ENCODE measurements at regions not wholly inside any gene's neighbourhood (a gene's known extent, or its start where the extent isn't known, plus 50 kb on each side); places are given as distances from the start of the nearest gene placed in this dataset.

DNA sequence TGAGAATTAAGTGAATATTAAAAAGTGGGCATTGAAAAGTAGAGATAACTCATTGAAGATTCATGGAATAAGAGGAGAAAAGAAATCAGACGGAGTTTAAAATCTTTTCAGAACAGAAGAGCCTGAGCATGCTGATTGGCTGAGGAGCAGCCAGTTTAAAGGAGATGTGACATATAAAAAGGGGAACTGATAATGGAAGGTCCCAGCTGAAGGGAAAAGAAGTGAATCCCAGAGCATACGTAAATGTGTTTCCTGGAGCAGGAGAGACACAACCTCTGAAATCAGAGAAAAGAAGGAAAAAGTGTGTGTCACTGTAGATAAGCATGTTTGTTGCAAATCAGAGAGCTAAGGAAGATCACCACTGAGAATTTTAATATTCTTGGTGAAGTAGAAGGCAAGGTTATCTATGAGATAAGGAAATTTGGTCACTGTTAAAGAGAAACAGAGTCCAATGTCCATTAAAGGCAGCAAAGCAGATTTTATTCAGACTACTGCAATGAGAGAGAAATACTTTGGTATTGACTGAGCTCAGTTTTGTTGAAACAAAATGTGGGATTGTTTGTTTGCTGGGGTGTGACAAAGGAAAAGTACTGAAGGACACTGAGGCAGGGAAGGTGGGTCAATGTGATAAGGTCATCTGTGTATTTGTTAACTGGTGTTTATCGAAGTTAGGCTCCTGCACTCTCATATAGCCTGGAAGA is 84.6 kb upstream of the WDR72 start:
- H3K9ac ChIP-seq (ENCODE audit: low read length) = no peak overlapping the region
- no peaks in the 10 kb centered on the region for H3K27me3 ChIP-seq (ENCODE audit: control insufficient read depth, insufficient read depth, low read length)
- H3K9me3 ChIP-seq (ENCODE audit: control insufficient read depth, insufficient read depth, low read depth, low read length) = no peaks in the 10 kb centered on the region
- H3K27ac ChIP-seq (ENCODE audit: low read depth, low read length) = no peak overlapping the region
- H3K4me1 ChIP-seq (ENCODE audit: control insufficient read depth, insufficient read depth, low read length) = no peaks in the 10 kb centered on the region
- no peak overlapping the region for H3K4me3 ChIP-seq (ENCODE audit: low read depth, low read length)
- no peaks in the 10 kb centered on the region for H3K36me3 ChIP-seq (ENCODE audit: control insufficient read depth, insufficient read depth, low read length)

DNA sequence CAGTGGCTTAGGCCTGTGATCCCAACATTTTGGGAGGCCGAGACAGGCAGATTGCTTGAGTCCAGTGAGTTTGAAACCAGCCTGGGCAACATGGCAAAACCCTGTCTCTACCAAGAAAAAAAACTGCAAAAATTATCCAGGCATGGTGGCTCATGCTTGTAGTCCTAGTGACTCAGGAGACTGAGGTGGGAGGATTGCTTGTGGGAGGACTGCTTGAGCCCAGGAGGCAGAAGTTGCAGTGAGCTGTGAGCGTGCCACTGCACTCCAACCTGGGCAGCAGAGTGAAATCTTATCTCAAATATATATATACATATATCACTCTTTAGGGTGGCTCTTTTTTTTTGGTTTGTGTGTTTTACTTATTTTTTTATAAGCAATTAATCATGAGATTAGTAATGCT is 83.7 kb upstream of the WDR72 start:
- no peak overlapping the region for H3K9ac ChIP-seq (ENCODE audit: low read length)
- H3K36me3 ChIP-seq (ENCODE audit: control insufficient read depth, insufficient read depth, low read length) = no peaks in the 10 kb centered on the region
- H3K27ac ChIP-seq (ENCODE audit: low read depth, low read length) = no peak overlapping the region
- no peaks in the 10 kb centered on the region for H3K27me3 ChIP-seq (ENCODE audit: control insufficient read depth, insufficient read depth, low read length)
- H3K4me1 ChIP-seq (ENCODE audit: control insufficient read depth, insufficient read depth, low read length) = no peaks in the 10 kb centered on the region
- no peaks in the 10 kb centered on the region for H3K9me3 ChIP-seq (ENCODE audit: control insufficient read depth, insufficient read depth, low read depth, low read length)
- no peak overlapping the region for H3K4me3 ChIP-seq (ENCODE audit: low read depth, low read length)

DNA sequence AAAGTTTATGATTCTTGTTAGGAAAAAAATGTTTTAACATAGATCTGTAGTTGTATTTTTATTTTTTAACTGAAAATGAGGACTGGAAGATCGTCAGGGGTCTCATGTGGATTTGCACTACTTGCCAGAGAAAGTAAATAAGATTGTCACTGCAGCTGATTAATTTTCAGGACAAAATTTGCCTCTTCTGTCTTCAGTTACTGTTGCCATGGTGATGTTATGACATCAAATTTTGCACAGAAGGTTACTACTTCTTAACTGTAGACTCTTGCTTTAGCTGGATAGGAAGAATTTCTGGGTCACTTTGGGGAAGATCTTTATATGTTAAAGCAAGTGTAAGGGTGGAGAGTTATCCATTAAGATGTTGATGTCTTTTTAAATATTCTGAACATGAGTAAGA is 82.2 kb upstream of the WDR72 start:
- no peak overlapping the region for H3K27ac ChIP-seq (ENCODE audit: low read depth, low read length)
- H3K27me3 ChIP-seq (ENCODE audit: control insufficient read depth, insufficient read depth, low read length) = no peaks in the 10 kb centered on the region
- H3K9me3 ChIP-seq (ENCODE audit: control insufficient read depth, insufficient read depth, low read depth, low read length) = no peaks in the 10 kb centered on the region
- H3K4me3 ChIP-seq (ENCODE audit: low read depth, low read length) = no peak overlapping the region
- H3K9ac ChIP-seq (ENCODE audit: low read length) = no peak overlapping the region
- no peaks in the 10 kb centered on the region for H3K36me3 ChIP-seq (ENCODE audit: control insufficient read depth, insufficient read depth, low read length)
- no peaks in the 10 kb centered on the region for H3K4me1 ChIP-seq (ENCODE audit: control insufficient read depth, insufficient read depth, low read length)

DNA sequence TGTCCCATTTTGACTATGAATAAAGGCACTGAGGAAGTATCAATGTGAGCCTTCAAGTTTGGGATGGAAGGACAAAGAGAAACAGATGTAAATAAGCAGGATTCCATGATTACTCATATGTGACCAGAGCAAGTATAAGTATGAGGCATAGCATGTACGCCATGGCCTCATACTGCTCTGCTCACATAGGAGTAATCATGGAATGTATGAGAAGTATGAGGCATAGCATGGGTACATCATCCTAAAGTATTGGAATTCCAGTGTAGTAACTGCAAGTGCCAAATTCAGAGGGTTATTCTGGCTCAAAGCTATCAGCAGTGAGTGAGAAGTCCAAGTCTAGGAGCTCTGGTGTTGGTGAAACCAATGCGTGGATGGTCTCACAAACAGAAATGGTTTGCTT is 81.2 kb upstream of the WDR72 start:
- H3K4me1 ChIP-seq (ENCODE audit: control insufficient read depth, insufficient read depth, low read length) = no peaks in the 10 kb centered on the region
- no peaks in the 10 kb centered on the region for H3K36me3 ChIP-seq (ENCODE audit: control insufficient read depth, insufficient read depth, low read length)
- H3K9ac ChIP-seq (ENCODE audit: low read length) = no peak overlapping the region
- H3K9me3 ChIP-seq (ENCODE audit: control insufficient read depth, insufficient read depth, low read depth, low read length) = no peaks in the 10 kb centered on the region
- H3K4me3 ChIP-seq (ENCODE audit: low read depth, low read length) = no peak overlapping the region
- no peaks in the 10 kb centered on the region for H3K27me3 ChIP-seq (ENCODE audit: control insufficient read depth, insufficient read depth, low read length)
- H3K27ac ChIP-seq (ENCODE audit: low read depth, low read length) = no peak overlapping the region

DNA sequence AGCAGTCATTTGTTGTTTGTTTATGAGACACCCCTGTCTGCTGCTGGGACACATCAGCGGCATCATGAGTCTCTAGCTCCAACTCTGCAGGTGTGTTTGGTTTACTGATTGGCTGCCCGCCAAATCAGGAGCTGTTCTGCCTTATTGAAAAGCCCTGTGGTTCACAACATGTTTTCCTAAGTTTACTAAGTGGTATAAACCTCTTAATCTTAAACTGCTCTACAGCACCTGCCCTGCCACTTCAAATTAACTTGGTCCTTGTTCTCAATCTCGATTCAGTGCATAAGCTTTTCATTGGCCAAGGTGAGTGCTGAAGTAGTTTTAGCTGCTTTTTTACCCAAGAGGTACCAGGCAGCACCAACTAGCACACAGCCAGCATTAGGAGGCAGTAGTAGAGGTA is 77.8 kb upstream of the WDR72 start:
- Histone ChIP-seq H3K9ac (ENCODE audit: low read length) (no peak overlapping the region), H3K27me3 (ENCODE audit: control insufficient read depth, insufficient read depth, low read length) (no peaks in the 10 kb centered on the region), H3K36me3 (ENCODE audit: control insufficient read depth, insufficient read depth, low read length) (no peaks in the 10 kb centered on the region), H3K27ac (ENCODE audit: low read depth, low read length) (no peak overlapping the region), H3K9me3 (ENCODE audit: control insufficient read depth, insufficient read depth, low read depth, low read length) (no peaks in the 10 kb centered on the region), H3K4me3 (ENCODE audit: low read depth, low read length) (no peak overlapping the region), H3K4me1 (ENCODE audit: control insufficient read depth, insufficient read depth, low read length) (peaks cover 13% of the 10 kb centered on the region)

DNA sequence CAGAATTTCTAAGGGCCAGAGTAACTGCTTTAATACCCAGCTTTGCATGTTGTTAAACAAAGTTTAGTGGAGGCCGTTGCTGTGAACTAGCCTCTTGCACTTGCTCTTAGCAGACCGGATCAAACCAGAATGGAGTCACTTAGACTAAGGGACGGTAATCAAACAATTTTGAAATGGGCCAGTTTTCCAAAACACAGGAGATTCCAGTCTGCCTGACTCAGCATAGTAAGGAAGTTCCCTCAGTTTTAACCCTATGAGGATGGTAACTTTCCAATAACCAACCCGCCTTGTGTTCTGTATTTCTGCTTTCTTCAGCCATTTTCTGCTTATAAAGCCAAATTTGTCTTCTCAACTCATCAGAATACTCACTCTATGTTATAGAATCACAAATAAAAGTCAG is 77.2 kb upstream of the WDR72 start:
- Histone ChIP-seq H3K4me3 (ENCODE audit: low read depth, low read length) (no peak overlapping the region), H3K27ac (ENCODE audit: low read depth, low read length) (no peak overlapping the region), H3K9ac (ENCODE audit: low read length) (no peak overlapping the region), H3K27me3 (ENCODE audit: control insufficient read depth, insufficient read depth, low read length) (no peaks in the 10 kb centered on the region), H3K36me3 (ENCODE audit: control insufficient read depth, insufficient read depth, low read length) (no peaks in the 10 kb centered on the region), H3K9me3 (ENCODE audit: control insufficient read depth, insufficient read depth, low read depth, low read length) (no peaks in the 10 kb centered on the region), H3K4me1 (ENCODE audit: control insufficient read depth, insufficient read depth, low read length) (peaks cover 20% of the 10 kb centered on the region)

DNA sequence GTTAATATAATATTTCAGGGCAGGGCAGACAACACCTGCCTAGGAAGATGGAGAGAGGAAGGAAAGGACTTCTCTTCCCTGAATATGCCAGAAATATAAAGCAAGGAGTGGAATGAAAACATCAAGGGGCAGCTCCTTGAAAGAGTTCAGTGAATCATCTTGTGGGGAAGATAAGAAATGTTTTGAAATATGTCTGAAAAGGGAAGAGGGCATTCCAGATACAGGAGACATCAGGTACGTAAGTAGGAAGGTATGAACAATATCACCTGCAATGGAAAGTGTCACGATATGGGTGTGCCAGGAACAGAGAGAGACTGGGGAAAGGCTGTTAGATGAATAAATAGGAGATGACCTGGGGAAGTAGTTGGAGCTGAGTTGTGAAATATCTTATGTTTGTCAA is 75.8 kb upstream of the WDR72 start:
- peaks cover 31% of the 10 kb centered on the region for H3K4me1 ChIP-seq (ENCODE audit: control insufficient read depth, insufficient read depth, low read length)
- no peak overlapping the region for H3K27ac ChIP-seq (ENCODE audit: low read depth, low read length)
- H3K27me3 ChIP-seq (ENCODE audit: control insufficient read depth, insufficient read depth, low read length) = no peaks in the 10 kb centered on the region
- H3K9ac ChIP-seq (ENCODE audit: low read length) = no peak overlapping the region
- no peaks in the 10 kb centered on the region for H3K36me3 ChIP-seq (ENCODE audit: control insufficient read depth, insufficient read depth, low read length)
- H3K4me3 ChIP-seq (ENCODE audit: low read depth, low read length) = no peak overlapping the region
- no peaks in the 10 kb centered on the region for H3K9me3 ChIP-seq (ENCODE audit: control insufficient read depth, insufficient read depth, low read depth, low read length)

DNA sequence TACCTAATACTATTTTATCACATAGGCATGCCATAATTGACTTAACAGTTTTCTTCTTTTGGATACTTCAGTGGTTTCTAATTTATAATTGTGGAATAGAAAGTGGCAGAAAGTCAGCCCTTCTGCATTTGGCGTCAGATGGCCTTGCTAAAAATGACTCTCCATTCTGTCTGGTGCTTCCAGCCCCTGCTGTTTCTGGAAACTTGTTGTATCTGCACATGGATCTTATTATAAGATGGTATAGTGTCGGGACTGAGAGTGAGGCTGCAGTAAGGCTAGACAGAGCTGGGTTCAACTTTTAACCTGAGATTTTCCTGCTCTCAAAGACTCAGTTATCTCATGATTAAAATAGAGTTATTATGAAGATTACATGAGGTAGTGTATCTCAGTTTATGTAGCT is 74.8 kb upstream of the WDR72 start:
- H3K36me3 ChIP-seq (ENCODE audit: control insufficient read depth, insufficient read depth, low read length) = no peaks in the 10 kb centered on the region
- H3K4me3 ChIP-seq (ENCODE audit: low read depth, low read length) = no peak overlapping the region
- peaks cover 31% of the 10 kb centered on the region for H3K4me1 ChIP-seq (ENCODE audit: control insufficient read depth, insufficient read depth, low read length)
- H3K9ac ChIP-seq (ENCODE audit: low read length) = no peak overlapping the region
- no peaks in the 10 kb centered on the region for H3K9me3 ChIP-seq (ENCODE audit: control insufficient read depth, insufficient read depth, low read depth, low read length)
- no peak overlapping the region for H3K27ac ChIP-seq (ENCODE audit: low read depth, low read length)
- no peaks in the 10 kb centered on the region for H3K27me3 ChIP-seq (ENCODE audit: control insufficient read depth, insufficient read depth, low read length)

DNA sequence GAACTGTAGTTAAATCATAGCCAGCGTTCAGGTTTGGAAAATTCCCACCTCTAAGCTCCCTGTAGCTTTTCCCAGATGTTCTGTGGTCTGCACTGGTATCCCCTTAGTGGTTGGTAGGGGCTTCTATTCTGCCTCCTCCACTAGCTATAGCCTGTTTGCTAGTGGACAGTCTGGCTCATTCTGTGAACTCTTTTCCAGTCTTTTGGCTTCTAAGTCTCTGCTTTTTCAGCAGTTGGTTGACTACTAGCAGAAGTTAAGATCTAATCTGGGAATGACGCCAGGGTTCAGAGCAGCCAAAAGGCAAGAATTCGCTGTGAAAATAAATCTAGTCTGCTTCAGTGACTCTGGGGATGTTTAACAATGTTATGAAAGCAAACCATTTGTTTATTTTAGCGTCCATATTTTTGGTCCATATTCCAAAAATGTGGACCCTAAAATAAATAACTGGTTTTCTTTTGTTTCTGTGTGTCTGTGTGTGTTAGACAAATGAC is 73.7 kb upstream of the WDR72 start:
- Histone ChIP-seq H3K9ac (ENCODE audit: low read length) (no peak overlapping the region), H3K4me1 (ENCODE audit: control insufficient read depth, insufficient read depth, low read length) (peaks cover 31% of the 10 kb centered on the region), H3K27me3 (ENCODE audit: control insufficient read depth, insufficient read depth, low read length) (no peaks in the 10 kb centered on the region), H3K4me3 (ENCODE audit: low read depth, low read length) (no peak overlapping the region), H3K36me3 (ENCODE audit: control insufficient read depth, insufficient read depth, low read length) (no peaks in the 10 kb centered on the region), H3K27ac (ENCODE audit: low read depth, low read length) (peak overlapping the region; percentile 4; the same call in 1 of the 2 replicates), H3K9me3 (ENCODE audit: control insufficient read depth, insufficient read depth, low read depth, low read length) (0 out of 2 replicates have a peak, but pooled peaks cover 3% of the 10 kb centered on the region)

DNA sequence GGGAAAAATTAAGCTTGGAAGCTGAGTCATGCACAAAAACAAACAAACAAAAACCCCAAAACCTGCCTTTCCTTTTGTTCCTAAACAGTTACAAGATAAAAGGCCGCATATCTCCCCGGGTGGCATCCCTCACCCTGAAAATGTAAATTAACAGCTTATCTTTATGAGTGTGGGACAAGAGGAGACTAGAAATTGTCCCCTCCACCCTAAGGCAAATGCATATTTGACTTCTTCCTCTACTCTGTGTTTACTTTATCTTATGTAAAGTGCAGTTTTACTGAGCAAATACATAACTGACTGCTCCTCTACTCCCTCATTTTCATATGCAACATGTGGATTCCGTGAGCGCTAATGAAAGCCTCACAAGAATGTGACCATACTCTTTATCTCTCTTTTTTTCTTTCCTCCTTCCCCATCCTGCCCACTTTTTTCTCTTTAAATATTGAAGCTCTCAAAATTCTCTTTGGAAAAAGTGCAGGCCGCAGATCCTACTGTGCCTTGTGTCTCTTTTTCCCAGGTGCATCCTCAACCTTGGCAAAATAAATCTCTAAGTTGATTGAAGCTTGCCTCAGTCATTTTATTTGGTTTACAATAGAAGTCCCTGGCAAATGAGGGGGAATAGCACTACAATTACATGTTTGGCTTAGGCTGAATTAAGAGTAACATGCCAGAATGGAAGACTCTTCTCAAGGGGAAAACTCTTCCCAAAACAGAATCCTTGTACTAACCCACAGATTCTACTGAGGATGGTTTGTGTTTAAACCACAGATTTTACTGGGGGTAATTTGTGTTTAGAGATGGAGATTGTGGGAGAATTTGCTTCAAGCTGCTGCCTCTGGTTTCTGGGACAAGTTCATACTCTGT is 72.7 kb upstream of the WDR72 start:
- Histone ChIP-seq H3K4me1 (ENCODE audit: control insufficient read depth, insufficient read depth, low read length) (peaks cover 31% of the 10 kb centered on the region), H3K9ac (ENCODE audit: low read length) (no peak overlapping the region), H3K4me3 (ENCODE audit: low read depth, low read length) (peak overlapping the region; percentile 1; the same call in 1 of the 2 replicates), H3K27me3 (ENCODE audit: control insufficient read depth, insufficient read depth, low read length) (no peaks in the 10 kb centered on the region), H3K36me3 (ENCODE audit: control insufficient read depth, insufficient read depth, low read length) (no peaks in the 10 kb centered on the region), H3K9me3 (ENCODE audit: control insufficient read depth, insufficient read depth, low read depth, low read length) (peaks cover 9% of the 10 kb centered on the region; the same call in 1 of the 2 replicates), H3K27ac (ENCODE audit: low read depth, low read length) (peak overlapping the region; percentile 4; the same call in 1 of the 2 replicates)

All from HUES6 (cell line).